Cortex of kidney (tissue), 1 donor: ENCODE measurements at regions not wholly inside any gene's neighbourhood (a gene's known extent, or its start where the extent isn't known, plus 50 kb on each side); places are given as distances from the start of the nearest gene placed in this dataset.

Source experiments
- DNase-seq: peaks from one replicate; lab custom pipeline; 2025; lab: John Stamatoyannopoulos, UW

GRCh38 chr13:95447814-95448213 lies 104.7 kb upstream of the CLDN10 start:
- no peak for DNase-seq

DNA sequence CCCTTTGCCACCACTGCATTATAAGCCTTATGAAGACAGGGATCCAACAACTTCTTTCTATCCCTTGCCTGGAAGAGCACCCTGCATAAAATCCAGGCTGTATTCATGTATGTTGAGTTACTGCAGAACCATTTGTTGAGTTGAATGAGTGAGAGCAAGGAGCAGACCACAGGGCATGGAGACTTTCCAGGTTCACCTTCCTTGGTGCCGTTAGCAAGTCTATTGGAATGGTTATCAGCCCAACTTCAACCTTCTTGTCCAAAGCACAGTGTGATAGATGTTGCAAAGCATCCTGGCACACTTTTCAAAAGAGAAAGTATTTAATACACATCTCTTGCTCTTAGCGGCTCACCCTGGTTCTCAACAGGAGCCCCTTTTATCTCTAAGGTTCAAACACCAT lies 100.9 kb upstream of the CLDN10 start:
- DNase-seq = no peak

DNA sequence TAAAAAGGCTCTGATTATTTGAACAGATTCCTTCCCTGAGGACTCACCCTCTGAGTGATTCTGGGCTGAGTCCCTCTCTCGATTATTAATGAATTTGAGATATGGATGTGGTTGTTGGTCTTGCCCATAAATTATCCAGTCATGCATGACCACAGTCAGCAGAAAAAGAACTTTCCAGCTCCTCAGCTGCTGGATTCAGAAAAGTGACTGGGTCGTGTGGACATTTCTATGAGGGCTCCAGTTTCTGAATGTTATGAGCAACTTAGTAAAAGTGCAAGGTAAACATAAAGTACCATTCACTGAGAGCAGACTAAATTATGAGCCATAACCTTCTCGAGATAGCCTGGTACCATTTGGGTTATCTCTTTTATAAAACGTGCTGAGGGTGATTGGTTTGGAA lies 100.1 kb upstream of the CLDN10 start:
- DNase-seq = no peak

DNA sequence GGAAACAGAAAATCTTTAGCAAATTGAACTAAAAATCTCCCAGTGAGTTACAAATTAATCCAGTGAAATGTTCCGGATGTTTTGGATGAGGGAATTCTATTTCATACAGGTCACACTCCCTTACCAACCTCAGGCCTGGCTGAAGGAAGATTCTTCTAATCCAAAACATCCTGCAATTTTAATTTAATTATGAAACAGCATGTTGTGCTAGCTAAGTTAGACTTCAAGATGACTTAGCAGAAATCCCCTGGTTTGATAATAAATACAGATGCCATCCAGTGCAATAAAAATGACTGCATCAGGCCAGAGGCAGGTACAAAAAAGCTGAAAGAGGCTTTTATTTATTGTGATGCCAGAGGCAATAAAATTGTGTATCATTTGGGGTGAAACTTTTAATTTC lies 96.7 kb upstream of the CLDN10 start:
- no peak for DNase-seq

DNA sequence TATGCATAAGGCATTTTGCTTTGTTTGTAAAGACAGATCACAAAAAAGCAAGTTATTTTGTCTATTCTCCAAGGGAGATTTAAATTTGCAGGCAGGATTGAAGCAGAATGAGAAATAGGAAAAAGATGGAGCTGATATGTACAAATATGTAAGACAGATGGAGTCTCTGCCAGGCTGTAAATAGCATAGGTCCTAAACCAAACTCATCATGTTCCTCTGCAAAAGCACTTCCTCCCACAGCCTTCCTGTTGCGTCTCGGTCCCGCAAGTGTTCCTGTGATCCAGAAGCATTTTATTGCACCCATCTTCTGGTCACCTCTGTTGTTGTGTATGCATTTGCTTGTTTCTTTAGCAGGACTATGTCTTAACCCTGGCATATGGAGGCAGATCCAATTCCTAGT lies 95.7 kb upstream of the CLDN10 start:
- no peak for DNase-seq

DNA sequence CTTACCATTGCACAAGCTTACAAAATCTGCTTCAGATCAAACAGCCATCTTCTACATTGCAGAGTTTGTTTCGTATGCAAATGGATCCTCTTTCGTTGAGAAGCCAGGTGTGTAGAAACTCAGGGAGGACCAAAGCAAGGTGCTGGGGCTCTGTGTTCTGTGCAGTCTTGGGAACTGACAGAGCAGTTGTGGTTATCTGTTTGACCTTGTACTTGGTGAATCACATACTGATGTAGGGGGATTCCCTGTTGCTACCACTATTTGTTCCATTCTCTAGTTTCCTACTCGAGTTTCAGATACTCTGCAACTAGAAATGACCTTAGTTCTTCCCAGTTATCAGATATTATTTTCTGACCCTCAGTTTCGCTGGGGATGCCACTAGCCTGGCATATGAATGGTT lies 95.2 kb upstream of the CLDN10 start:
- no peak for DNase-seq

- DNase-seq = no peak
Observed at GRCh38 chr13:95462801-95463200, 89.7 kb upstream of the CLDN10 start.

- no peak for DNase-seq
Observed at GRCh38 chr13:95463531-95463930, 89.0 kb upstream of the CLDN10 start.

DNA sequence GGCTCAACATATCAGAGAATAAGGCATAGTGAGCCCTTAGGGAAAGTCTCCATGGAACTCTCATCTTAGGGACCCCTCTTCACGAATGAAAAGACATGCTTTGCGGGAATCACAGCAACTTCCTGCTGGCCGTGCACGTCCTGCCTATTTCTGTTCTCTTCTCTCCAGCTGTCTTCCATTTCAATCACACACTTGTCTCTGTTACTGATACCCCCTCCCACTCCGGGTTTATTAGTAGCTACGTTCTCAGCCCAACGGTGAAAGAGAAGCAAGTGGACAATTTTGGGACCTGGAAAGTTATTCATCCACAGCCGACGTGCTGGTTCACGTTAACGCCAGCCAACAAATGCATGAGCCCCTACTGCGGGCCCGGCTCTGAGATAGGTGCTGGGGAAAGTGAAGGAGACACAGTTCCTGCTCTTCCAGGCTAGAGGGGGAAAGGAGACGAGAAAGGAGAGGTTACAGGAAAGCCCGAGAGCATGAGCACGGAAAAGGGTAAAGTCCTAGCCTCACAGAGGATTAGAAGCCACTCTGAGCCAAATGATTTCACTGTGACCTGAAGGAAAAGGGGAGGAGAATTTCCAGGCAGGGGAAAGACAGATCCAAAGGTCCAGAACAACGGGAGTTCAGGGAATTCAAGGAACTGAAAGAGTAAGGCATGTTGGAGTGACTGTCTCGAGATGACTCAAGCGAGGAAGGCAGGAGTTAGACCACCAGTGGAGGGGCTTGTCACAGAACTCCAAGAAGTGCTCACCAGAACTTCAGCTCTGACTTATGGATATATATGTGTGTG lies 81.8 kb upstream of the CLDN10 start:
- DNase-seq = no peak

- no peak for DNase-seq
Observed at GRCh38 chr13:95471960-95472359, 80.6 kb upstream of the CLDN10 start.

DNA sequence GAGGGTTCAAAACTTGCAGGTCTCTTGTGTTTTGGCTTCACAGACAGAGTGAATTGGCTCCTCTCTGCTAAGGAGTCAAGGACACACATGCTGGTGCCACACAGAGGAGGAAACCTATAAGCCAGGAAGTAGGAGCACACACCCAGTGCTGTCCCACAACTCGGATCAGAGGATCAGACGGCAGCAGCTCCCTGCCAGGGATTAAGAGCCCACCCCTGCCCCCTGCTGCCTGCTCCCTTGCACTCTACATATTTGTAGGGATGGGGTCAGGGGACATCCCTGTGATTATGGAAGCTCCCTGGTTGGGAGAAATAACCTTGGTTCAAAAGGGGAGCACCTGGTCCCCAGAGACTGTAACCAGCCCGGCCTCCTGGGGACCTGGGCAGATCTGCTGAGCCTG lies 77.5 kb upstream of the CLDN10 start:
- no peak for DNase-seq

DNA sequence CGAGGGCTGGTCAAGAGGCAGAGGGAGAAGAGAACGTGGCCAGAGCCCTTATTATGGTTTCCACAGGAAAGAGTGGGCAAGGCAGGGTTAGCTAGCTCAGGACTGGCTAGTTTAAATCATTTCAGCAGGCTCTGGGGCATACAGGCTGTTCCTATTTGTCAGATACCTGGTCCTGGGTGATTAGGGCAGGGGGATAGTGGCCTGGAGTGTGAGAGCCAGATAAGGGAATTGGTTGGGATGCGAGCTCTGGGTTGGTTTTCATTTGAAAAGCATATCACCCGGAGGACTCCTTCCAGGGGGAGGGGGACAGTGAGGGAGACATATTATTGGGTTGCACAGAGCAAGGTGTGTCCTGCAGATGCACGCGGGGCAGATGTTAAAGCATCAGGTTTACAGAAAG lies 75.3 kb upstream of the CLDN10 start:
- DNase-seq = no peak

DNA sequence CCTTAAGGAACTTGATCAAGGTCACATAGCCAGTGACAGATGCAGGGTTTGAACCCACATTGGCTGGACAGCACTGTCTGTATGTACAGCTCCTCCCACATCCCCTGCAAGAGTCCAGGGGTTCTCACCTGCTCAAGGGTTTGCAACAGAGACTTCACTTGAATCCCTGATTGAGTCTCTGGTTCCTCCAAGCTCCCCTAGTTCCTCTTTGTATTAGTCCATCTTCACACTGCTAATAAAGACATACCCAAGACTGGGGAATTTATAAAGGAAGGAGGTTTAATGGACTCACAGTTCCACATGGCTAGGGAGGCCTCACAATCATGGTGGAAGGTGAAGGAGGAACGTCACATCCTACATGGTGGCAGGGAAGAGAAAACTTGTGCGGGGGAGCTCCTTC lies 72.8 kb upstream of the CLDN10 start:
- DNase-seq = no peak

DNA sequence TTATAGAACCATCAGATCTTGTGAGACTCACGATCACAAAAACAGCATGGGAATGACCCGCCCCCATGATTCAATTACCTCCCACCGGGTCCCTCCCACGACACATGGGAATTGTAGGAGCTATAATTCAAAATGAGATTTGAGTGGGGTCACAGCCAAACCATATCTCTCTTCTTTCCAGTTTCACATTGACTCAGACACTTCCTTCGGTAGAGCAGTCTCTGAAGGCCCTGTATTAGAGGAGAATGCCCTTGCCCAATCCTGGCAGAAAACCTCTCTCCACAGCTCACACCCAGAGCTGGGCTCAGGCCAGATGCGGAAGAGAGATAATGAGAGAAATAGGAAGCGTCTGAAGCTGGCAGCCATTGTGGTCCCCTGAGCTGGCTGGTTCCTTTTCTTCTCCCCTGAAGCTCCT lies 72.4 kb upstream of the CLDN10 start:
- no peak for DNase-seq

DNA sequence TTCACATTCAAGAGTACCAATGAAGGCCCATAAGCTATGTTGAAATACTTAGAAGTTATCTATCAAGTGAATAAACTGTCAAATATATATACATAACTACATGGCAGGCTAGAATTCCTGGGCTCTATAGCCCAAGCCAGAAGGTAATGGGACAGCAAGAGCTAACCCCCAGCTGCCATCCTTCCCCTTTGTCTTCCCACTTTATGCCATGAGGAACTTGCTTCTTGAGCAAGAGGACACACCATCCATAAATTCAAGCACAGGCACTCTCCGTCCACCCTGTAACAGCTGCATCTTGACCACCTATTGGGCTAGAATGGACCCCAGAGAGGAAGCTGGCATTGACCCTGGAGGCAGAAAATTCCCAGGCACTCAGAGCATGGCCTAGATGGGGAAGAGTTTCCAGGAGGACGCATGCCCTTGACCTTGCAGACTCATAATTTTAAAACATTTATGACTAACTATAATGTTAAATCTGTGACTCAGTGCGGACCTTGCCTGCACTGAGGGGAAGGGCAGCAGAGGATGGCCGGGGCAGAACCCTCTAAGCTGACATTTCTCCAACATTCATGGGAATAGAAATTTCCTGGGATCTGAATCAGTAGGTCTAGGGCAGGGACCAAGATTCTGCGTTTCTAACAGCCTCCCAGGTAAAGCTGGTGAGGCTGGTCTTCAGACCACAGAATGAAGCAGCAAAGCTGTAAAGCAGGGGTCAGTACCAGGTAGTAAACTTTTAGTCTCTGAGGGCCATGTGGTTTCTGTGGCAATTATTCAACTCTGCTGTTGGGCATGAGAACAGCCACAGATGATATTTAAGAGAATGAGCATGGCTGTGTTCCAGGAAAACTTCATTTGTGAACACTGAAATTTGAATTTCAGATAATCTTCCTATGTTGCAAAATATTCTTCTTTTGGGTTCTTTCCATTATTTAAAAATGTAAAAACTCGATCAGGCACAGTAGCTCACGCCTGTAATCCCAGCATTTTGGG lies 71.4 kb upstream of the CLDN10 start:
- no peak for DNase-seq

DNA sequence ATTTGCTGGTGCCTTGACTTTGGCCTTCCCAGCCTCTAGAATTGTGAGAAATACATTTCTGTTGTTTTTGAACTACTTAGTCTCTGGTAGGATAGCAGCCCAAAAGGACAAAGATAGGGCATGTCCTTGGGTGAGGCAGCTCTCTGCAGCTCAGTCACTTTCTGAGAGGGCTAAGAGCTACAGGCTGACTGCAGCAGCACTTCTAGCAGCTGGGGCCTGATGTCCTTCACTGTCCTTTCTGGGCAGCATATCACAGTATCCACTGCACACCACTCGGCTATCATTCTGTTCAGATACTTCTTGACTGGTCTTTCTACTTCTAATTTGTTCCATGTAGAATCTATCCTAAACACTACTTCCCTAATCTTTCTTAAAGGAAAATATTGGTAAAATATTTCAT lies 68.5 kb upstream of the CLDN10 start:
- no peak for DNase-seq

DNA sequence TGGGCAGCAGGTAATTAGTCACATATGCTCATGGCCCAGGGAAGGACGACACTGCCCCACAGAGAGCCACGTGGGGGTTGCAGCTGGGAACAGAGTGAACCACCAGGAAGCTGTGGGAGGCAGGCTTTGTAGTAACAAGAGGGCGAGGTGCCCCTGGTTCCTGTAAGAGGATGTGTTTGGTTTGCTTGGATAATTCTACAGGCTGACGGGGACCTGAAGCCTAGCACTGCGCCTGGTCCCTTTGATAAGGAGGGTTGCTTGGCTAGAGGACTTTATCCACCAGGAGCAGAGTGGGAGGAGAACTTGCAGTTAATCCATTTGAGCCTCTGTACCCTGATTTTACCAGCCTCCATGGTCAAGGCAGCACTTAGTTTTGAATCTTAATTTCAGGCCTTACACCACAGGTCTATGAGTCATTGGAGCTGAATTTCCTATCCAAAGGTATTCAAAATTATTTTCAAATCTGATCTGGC lies 67.4 kb upstream of the CLDN10 start:
- no peak for DNase-seq

GRCh38 chr13:95485518-95486144 lies 66.9 kb upstream of the CLDN10 start:
- DNase-seq = no peak

GRCh38 chr13:95492044-95492801 lies 60.3 kb upstream of the CLDN10 start:
- DNase-seq = no peak

- DNase-seq = no peak
Observed at GRCh38 chr13:95494082-95494681, 58.3 kb upstream of the CLDN10 start.

DNA sequence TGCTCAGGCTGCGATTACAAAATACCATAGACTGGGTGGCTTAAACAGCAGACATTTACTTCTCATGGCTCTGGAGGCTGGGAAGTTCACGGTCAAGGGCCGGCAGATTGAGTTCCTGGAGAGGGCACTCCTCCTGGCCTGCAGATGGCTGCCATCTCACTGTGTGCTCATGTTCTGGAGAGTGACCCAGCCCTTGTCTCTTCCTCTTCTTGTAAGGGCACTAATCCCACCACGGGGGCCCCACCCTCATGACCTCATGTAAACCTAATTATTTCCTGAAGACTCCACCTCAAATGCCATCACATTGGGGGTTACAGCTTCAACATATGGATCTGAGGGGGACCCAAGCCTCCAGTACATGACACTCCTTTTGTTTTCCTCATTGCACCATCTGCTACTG lies 56.0 kb upstream of the CLDN10 start:
- DNase-seq = no peak
